ENCODE measurements at regions not wholly inside any gene's neighbourhood (a gene's known extent, or its start where the extent isn't known, plus 50 kb on each side); places are given as distances from the start of the nearest gene placed in this dataset.

DNA sequence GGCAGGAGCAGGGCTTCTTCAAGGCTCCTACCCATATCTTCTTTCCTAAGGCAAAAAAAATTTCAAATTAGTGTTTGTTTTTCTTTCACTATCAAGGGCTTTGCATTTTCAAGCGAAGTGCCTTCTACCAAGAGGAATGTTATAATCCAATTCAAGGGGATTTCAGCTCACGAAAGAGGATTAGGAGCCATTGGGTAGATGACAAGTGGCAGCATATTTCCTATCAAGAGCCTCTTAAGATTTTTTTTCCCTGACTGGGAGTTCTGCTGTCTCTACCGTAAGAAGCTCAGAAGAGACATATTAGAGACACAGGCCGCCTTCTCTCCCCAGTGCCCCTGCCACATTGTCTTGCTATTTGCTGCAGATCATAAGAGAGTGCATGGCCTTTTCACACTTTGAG is 55.9 kb upstream of the BMAL1 start:
- TF ChIP-seq, protein P1, sequence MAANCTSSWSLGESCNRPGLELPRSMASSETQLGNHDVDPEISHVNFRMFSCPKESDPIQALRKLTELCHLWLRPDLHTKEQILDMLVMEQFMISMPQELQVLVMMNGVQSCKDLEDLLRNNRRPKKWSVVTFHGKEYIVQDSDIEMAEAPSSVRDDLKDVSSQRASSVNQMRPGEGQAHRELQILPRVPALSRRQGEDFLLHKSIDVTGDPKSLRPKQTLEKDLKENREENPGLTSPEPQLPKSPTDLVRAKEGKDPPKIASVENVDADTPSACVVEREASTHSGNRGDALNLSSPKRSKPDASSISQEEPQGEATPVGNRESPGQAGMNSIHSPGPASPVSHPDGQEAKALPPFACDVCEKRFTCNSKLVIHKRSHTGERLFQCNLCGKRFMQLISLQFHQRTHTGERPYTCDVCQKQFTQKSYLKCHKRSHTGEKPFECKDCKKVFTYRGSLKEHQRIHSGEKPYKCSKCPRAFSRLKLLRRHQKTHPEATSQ (tag by site-specific recombination; IDR thresholded peaks at IDR 0.05): no peak
- TF ChIP-seq ZNF24 (tag by site-specific recombination; IDR thresholded peaks at IDR 0.05): no peak
- TF ChIP-seq WT1 (tag by site-specific recombination; IDR thresholded peaks at IDR 0.05): no peak
- TF ChIP-seq, protein P2, sequence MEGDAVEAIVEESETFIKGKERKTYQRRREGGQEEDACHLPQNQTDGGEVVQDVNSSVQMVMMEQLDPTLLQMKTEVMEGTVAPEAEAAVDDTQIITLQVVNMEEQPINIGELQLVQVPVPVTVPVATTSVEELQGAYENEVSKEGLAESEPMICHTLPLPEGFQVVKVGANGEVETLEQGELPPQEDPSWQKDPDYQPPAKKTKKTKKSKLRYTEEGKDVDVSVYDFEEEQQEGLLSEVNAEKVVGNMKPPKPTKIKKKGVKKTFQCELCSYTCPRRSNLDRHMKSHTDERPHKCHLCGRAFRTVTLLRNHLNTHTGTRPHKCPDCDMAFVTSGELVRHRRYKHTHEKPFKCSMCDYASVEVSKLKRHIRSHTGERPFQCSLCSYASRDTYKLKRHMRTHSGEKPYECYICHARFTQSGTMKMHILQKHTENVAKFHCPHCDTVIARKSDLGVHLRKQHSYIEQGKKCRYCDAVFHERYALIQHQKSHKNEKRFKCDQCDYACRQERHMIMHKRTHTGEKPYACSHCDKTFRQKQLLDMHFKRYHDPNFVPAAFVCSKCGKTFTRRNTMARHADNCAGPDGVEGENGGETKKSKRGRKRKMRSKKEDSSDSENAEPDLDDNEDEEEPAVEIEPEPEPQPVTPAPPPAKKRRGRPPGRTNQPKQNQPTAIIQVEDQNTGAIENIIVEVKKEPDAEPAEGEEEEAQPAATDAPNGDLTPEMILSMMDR (tag by site-specific recombination; IDR thresholded peaks at IDR 0.05): no peak
- TF ChIP-seq, protein P3, sequence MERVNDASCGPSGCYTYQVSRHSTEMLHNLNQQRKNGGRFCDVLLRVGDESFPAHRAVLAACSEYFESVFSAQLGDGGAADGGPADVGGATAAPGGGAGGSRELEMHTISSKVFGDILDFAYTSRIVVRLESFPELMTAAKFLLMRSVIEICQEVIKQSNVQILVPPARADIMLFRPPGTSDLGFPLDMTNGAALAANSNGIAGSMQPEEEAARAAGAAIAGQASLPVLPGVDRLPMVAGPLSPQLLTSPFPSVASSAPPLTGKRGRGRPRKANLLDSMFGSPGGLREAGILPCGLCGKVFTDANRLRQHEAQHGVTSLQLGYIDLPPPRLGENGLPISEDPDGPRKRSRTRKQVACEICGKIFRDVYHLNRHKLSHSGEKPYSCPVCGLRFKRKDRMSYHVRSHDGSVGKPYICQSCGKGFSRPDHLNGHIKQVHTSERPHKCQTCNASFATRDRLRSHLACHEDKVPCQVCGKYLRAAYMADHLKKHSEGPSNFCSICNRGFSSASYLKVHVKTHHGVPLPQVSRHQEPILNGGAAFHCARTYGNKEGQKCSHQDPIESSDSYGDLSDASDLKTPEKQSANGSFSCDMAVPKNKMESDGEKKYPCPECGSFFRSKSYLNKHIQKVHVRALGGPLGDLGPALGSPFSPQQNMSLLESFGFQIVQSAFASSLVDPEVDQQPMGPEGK (tag by site-specific recombination; IDR thresholded peaks at IDR 0.05): no peak
- no peak for TF ChIP-seq SP2 (tag by site-specific recombination; IDR thresholded peaks at IDR 0.05)
- TF ChIP-seq ZNF202 (tag by site-specific recombination; IDR thresholded peaks at IDR 0.05; ENCODE audit: borderline replicate concordance): no peak
- no peak for TF ChIP-seq ZBTB21 (tag by site-specific recombination; IDR thresholded peaks at IDR 0.05)
- TF ChIP-seq, protein P4, sequence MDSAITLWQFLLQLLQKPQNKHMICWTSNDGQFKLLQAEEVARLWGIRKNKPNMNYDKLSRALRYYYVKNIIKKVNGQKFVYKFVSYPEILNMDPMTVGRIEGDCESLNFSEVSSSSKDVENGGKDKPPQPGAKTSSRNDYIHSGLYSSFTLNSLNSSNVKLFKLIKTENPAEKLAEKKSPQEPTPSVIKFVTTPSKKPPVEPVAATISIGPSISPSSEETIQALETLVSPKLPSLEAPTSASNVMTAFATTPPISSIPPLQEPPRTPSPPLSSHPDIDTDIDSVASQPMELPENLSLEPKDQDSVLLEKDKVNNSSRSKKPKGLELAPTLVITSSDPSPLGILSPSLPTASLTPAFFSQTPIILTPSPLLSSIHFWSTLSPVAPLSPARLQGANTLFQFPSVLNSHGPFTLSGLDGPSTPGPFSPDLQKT (IDR thresholded peaks at IDR 0.05; ENCODE audit: borderline replicate concordance, low read depth, low read length): no peak
- TF ChIP-seq YY1 (tag by site-specific recombination; IDR thresholded peaks at IDR 0.05): no peak

Measured in HEK293 (cell line).